HT1080 (cell line): ENCODE measurements at regions not wholly inside any gene's neighbourhood (a gene's known extent, or its start where the extent isn't known, plus 50 kb on each side); places are given as distances from the start of the nearest gene placed in this dataset.

ENCODE experiments used
- DNase-seq: peaks from one replicate; pipeline ENCODE4 v3.0.0-alpha.2; 2015; ENCODE audit warnings: low read depth

GRCh38 chr2:47620770-47621437 lies 50.1 kb upstream of the KCNK12 start:
- DNase-seq: no peak
